OCI-LY7 (cell line): ENCODE measurements at regions not wholly inside any gene's neighbourhood (a gene's known extent, or its start where the extent isn't known, plus 50 kb on each side); places are given as distances from the start of the nearest gene placed in this dataset.

Experiments used
- BruUV-seq: library from RNA; stranded (reverse); fragments of 400-500 nt; replicated peaks from 2 replicates; lab custom pipeline; 2021; lab: Mats Ljungman, UMichigan
- CTCF ChIA-PET: fragments of 300-600 bp; sonication (Branson Sonifier 250); formaldehyde crosslinking; loops from one replicate; lab custom pipeline; 2022; ENCODE audit warnings: antibody characterized with exemption; ENCODE audit not compliant: unreplicated experiment; lab: Charles Lee
- POLR2A ChIA-PET: fragments of 300-600 bp; sonication (Branson Sonifier 250); formaldehyde crosslinking; loops from one replicate; lab custom pipeline; 2022; ENCODE audit warnings: antibody characterized with exemption; lab: Charles Lee
- DNase-seq: peaks from one replicate; pipeline ENCODE4 v3.0.0-alpha.2; 2015; ENCODE audit warnings: low spot score
- H2AFZ ChIP-seq: fragments of 200-600 bp; sonication (generic), shearing (Covaris generic); 2 replicates; pipeline ENCODE4 v1.6.1; 2014; ENCODE audit warnings: mild to moderate bottlenecking, antibody characterized with exemption, low read length, moderate library complexity
- H3K27ac ChIP-seq: fragments of 200-600 bp; sonication (generic); 2 replicates; pipeline ENCODE4 v1.5.1; 2014; ENCODE audit warnings: mixed run types, low read depth, mild to moderate bottlenecking, moderate library complexity, low read length, inconsistent platforms; ENCODE audit not compliant: poor library complexity, severe bottlenecking
- H3K36me3 ChIP-seq: fragments of 200-600 bp; sonication (generic); 2 replicates; pipeline ENCODE4 v1.6.1; 2014; ENCODE audit warnings: mild to moderate bottlenecking, antibody characterized with exemption, low read length, moderate library complexity, mixed read lengths; ENCODE audit not compliant: insufficient read depth
- H3K4me1 ChIP-seq: fragments of 200-600 bp; sonication (generic); 2 replicates; pipeline ENCODE4 v1.5.1; 2014; ENCODE audit warnings: mild to moderate bottlenecking, low read length; ENCODE audit not compliant: insufficient read depth, poor library complexity, severe bottlenecking
- H3K4me2 ChIP-seq: fragments of 200-600 bp; sonication (generic); 2 replicates; pipeline ENCODE4 v1.6.1; 2014; ENCODE audit warnings: mild to moderate bottlenecking, low read length
- H3K4me3 ChIP-seq: fragments of 200-600 bp; sonication (generic); 2 replicates; pipeline ENCODE4 v1.5.1; 2014; ENCODE audit warnings: mild to moderate bottlenecking, low read depth, low read length; ENCODE audit not compliant: poor library complexity, severe bottlenecking
- H3K79me2 ChIP-seq: fragments of 200-600 bp; sonication (generic); 2 replicates; pipeline ENCODE4 v1.6.1; 2016; ENCODE audit warnings: low read depth, mild to moderate bottlenecking, low read length, moderate library complexity, mixed read lengths; ENCODE audit not compliant: insufficient read depth
- H3K9me2 ChIP-seq: fragments of 200-600 bp; sonication (generic); 2 replicates; pipeline ENCODE4 v1.6.1; 2016; ENCODE audit warnings: mild to moderate bottlenecking, low read length, mixed read lengths; ENCODE audit not compliant: insufficient read depth
- H3K9me3 ChIP-seq: fragments of 200-600 bp; sonication (generic); 2 replicates; pipeline ENCODE4 v1.6.1; 2014; ENCODE audit warnings: mild to moderate bottlenecking, mixed run types, low read length, mixed read lengths
- H4K20me1 ChIP-seq: fragments of 200-600 bp; sonication (generic); 2 replicates; pipeline ENCODE4 v1.6.1; 2014; ENCODE audit warnings: mild to moderate bottlenecking, antibody characterized with exemption, low read length, moderate library complexity, mixed read lengths; ENCODE audit not compliant: insufficient read depth
- EZH2phosphoT487 ChIP-seq: fragments of 200-600 bp; sonication (generic); IDR thresholded peaks from 2 replicates; pipeline ENCODE4 v1.6.1; 2018; ENCODE audit warnings: low read depth, borderline replicate concordance, mild to moderate bottlenecking, mixed run types, antibody characterized with exemption, low read length, moderate library complexity, mixed read lengths
- intact Hi-C: fragments of 100-400 bp; cut with micrococcal nuclease; formaldehyde crosslinking; loops from one replicate; pipeline ENCODE4 v1.10.0; 2022; ENCODE audit not compliant: unreplicated experiment
- TF ChIP-seq, protein P1 (sequence below): fragments of 200-600 bp; sonication (generic); conservative IDR thresholded peaks from 2 replicates; pipeline ENCODE4 v1.5.1; 2014; ENCODE audit warnings: mild to moderate bottlenecking, antibody characterized with exemption, low read length, moderate library complexity, mixed read lengths

- H2AFZ ChIP-seq: no peak overlapping the region; the same call in 1 of the 2 replicates
- no peak for DNase-seq
- H3K4me2 ChIP-seq: no peak overlapping the region
- BruUV-seq: no TSS peak
- H3K9me3 ChIP-seq: no peaks in the 10 kb centered on the region
- H3K4me3 ChIP-seq: no peak overlapping the region
- ChIA-PET CTCF (interaction anchor here (0.5 kb wide), 1 partner anchor 78 kb away, joined by 3 read pairs; no protein-coding TSS in a partner anchor), POLR2A (interaction anchor here (0.6 kb wide), 1 partner anchor 70 kb away, joined by 5 read pairs; no protein-coding TSS in a partner anchor)
- H3K9me2 ChIP-seq: no peaks in the 10 kb centered on the region
- H4K20me1 ChIP-seq: no peaks in the 10 kb centered on the region
- no peaks in the 10 kb centered on the region for H3K36me3 ChIP-seq
- no peak for TF ChIP-seq EZH2phosphoT487
- TF ChIP-seq, protein P1, sequence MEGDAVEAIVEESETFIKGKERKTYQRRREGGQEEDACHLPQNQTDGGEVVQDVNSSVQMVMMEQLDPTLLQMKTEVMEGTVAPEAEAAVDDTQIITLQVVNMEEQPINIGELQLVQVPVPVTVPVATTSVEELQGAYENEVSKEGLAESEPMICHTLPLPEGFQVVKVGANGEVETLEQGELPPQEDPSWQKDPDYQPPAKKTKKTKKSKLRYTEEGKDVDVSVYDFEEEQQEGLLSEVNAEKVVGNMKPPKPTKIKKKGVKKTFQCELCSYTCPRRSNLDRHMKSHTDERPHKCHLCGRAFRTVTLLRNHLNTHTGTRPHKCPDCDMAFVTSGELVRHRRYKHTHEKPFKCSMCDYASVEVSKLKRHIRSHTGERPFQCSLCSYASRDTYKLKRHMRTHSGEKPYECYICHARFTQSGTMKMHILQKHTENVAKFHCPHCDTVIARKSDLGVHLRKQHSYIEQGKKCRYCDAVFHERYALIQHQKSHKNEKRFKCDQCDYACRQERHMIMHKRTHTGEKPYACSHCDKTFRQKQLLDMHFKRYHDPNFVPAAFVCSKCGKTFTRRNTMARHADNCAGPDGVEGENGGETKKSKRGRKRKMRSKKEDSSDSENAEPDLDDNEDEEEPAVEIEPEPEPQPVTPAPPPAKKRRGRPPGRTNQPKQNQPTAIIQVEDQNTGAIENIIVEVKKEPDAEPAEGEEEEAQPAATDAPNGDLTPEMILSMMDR: no peak
- H3K27ac ChIP-seq: no peak overlapping the region
- intact Hi-C loops: no loop called here
- H3K79me2 ChIP-seq: no peaks in the 10 kb centered on the region
- no peaks in the 10 kb centered on the region for H3K4me1 ChIP-seq
These were observed 257.1 kb upstream of the NDST4 start for GRCh38 chr4:115370490-115370889.

GRCh38 chr4:115370012-115370411, 256.6 kb upstream of the NDST4 start:
- intact Hi-C loops: no loop called here
- ChIA-PET CTCF (no interaction called here), POLR2A (no interaction called here)
- Histone ChIP-seq H3K9me2 (no peaks in the 10 kb centered on the region), H3K27ac (no peak overlapping the region), H3K9me3 (no peaks in the 10 kb centered on the region), H3K4me3 (no peak overlapping the region), H3K4me1 (no peaks in the 10 kb centered on the region), H4K20me1 (no peaks in the 10 kb centered on the region), H3K36me3 (no peaks in the 10 kb centered on the region), H3K79me2 (no peaks in the 10 kb centered on the region), H3K4me2 (no peak overlapping the region), H2AFZ (no peak overlapping the region)
- TF ChIP-seq, protein P1: no peak
- no peak for TF ChIP-seq EZH2phosphoT487
- no TSS peak for BruUV-seq
- no peak for DNase-seq

GRCh38 chr4:115366390-115366789, 253.0 kb upstream of the NDST4 start:
- no peaks in the 10 kb centered on the region for H3K9me3 ChIP-seq
- BruUV-seq: no TSS peak

More at GRCh38 chr4:115366390-115366789, 253.0 kb upstream of the NDST4 start:
- no peak overlapping the region for H3K4me2 ChIP-seq
- TF ChIP-seq, protein P1: no peak
- no peak for TF ChIP-seq EZH2phosphoT487
- H3K9me2 ChIP-seq: no peaks in the 10 kb centered on the region
- POLR2A ChIA-PET: no interaction called here
- H3K4me1 ChIP-seq: no peaks in the 10 kb centered on the region
- no peak overlapping the region for H2AFZ ChIP-seq
- CTCF ChIA-PET: no interaction called here
- no peak overlapping the region for H3K4me3 ChIP-seq
- no peak overlapping the region for H3K27ac ChIP-seq
- no peaks in the 10 kb centered on the region for H3K79me2 ChIP-seq
- intact Hi-C loops: no loop called here
- no peaks in the 10 kb centered on the region for H4K20me1 ChIP-seq
- DNase-seq: no peak
- H3K36me3 ChIP-seq: no peaks in the 10 kb centered on the region
